ENCODE measurements at regions not wholly inside any gene's neighbourhood (a gene's known extent, or its start where the extent isn't known, plus 50 kb on each side); places are given as distances from the start of the nearest gene placed in this dataset.

DNA sequence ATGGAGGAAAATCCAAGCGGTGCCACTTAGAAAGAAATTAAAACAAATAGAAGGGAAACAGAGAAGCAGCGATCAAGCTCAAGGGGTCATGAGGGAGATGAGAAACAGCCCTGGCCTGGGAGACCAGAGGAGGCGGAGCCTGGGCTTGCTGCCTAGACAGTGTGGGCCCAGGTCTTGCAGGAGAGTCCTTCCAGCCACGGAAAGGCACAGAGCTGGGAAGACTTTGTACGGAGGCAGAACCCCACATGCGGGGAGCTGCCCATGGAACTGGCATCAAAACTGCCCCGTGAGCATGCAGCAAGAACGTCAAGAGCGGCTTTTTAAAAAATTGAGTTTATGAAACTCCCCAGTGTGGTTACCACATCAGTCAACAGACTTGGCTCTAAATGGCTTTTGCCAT is 119.4 kb downstream of the IRX1 start:
- TF ChIP-seq POLR2AphosphoS5 (IDR thresholded peaks at IDR 0.05; ENCODE audit: low read depth, low read length) (no peak), SIN3A (IDR thresholded peaks at IDR 0.05; ENCODE audit: borderline replicate concordance, insufficient read depth, low read length) (no peak), FOXP2 (optimal IDR thresholded peaks at IDR 0.05; ENCODE audit: borderline replicate concordance, extremely low read depth, extremely low read length, insufficient read depth) (no peak), TAF1 (IDR thresholded peaks at IDR 0.05; ENCODE audit: borderline replicate concordance, insufficient read depth, low read length) (no peak), REST (IDR thresholded peaks at IDR 0.05; ENCODE audit: insufficient read depth in 1 of 2, low read depth in 2 of 2, low read length in 2 of 2) (no peak)

Measured in PFSK-1 (cell line).